Stimulated activated naive CD4-positive, alpha-beta T cell treated with Interleukin-2 at 50 U/mL for 16 hours (primary cell): ENCODE measurements at regions not wholly inside any gene's neighbourhood (a gene's known extent, or its start where the extent isn't known, plus 50 kb on each side); places are given as distances from the start of the nearest gene placed in this dataset.

ENCODE experiments used
- DNase-seq: peaks from one replicate; lab custom pipeline; 2025; lab: John Stamatoyannopoulos, UW

- no peak for DNase-seq
Observed at GRCh38 chr1:67560580-67561255, 124.3 kb upstream of the GADD45A start.

GRCh38 chr1:67561704-67562113 is 123.3 kb upstream of the GADD45A start:
- peak; percentile 80 for DNase-seq

GRCh38 chr1:67563684-67564083 is 121.3 kb upstream of the GADD45A start:
- DNase-seq, result no peak

- no peak for DNase-seq
Observed at GRCh38 chr1:67564193-67564592, 120.8 kb upstream of the GADD45A start.

GRCh38 chr1:67566803-67567377 is 118.1 kb upstream of the GADD45A start:
- DNase-seq, result no peak

GRCh38 chr1:67570486-67571143 is 114.4 kb upstream of the GADD45A start:
- no peak for DNase-seq

GRCh38 chr1:67571406-67571805 is 113.6 kb upstream of the GADD45A start:
- no peak for DNase-seq

GRCh38 chr1:67571901-67572593 is 113.0 kb upstream of the GADD45A start:
- no peak for DNase-seq

- no peak for DNase-seq
Observed at GRCh38 chr1:67572594-67573221, 112.3 kb upstream of the GADD45A start.

- DNase-seq, result no peak
Observed at GRCh38 chr1:67573311-67573872, 111.6 kb upstream of the GADD45A start.

GRCh38 chr1:67574221-67574620 is 110.8 kb upstream of the GADD45A start:
- DNase-seq, result no peak

- no peak for DNase-seq
Observed at GRCh38 chr1:67575861-67576260, 109.1 kb upstream of the GADD45A start.

GRCh38 chr1:67576474-67576873 is 108.5 kb upstream of the GADD45A start:
- no peak for DNase-seq

- DNase-seq, result no peak
Observed at GRCh38 chr1:67577646-67578045, 107.4 kb upstream of the GADD45A start.

GRCh38 chr1:67578397-67579020 is 106.5 kb upstream of the GADD45A start:
- DNase-seq, result no peak

- DNase-seq, result no peak
Observed at GRCh38 chr1:67579623-67580394, 105.2 kb upstream of the GADD45A start.

- DNase-seq, result no peak
Observed at GRCh38 chr1:67580691-67581403, 104.2 kb upstream of the GADD45A start.

- no peak for DNase-seq
Observed at GRCh38 chr1:67582625-67583461, 102.2 kb upstream of the GADD45A start.

GRCh38 chr1:67583462-67583950 is 101.5 kb upstream of the GADD45A start:
- DNase-seq, result no peak
